Natural killer cell (primary cell): ENCODE measurements at regions not wholly inside any gene's neighbourhood (a gene's known extent, or its start where the extent isn't known, plus 50 kb on each side); places are given as distances from the start of the nearest gene placed in this dataset.

ENCODE experiments used
- ATAC-seq, 3 donors: fragments of 150-1000 bp in 2 of 3; fragments of 200-7000 bp in 1 of 3; cut with Tn5 transposase; 1 replicate in 1 of 3; 2 replicates in 2 of 3; pipeline ENCODE4 v1.10.0; 2021; ENCODE audit warnings: mild to moderate bottlenecking in 2 of 3, moderate library complexity in 2 of 3
- DNase-seq, 2 donors: peaks; one replicate each; pipeline versions ENCODE4 v3.0.0 to v3.0.0-alpha.2; 2013 to 2021; ENCODE audit warnings: mixed read lengths in 1 of 2
- H3K27ac ChIP-seq: one replicate; pipeline ENCODE4 v1.5.1; 2013; ENCODE audit warnings: mild to moderate bottlenecking, low read length
- H3K27me3 ChIP-seq: one replicate; pipeline ENCODE4 v1.6.1; 2013; ENCODE audit warnings: low read length; ENCODE audit not compliant: control insufficient read depth, insufficient read depth
- H3K36me3 ChIP-seq: one replicate; pipeline ENCODE4 v1.6.1; 2013; ENCODE audit warnings: low read length; ENCODE audit not compliant: control insufficient read depth, insufficient read depth
- H3K4me1 ChIP-seq: one replicate; pipeline ENCODE4 v1.6.1; 2013; ENCODE audit warnings: low read length; ENCODE audit not compliant: control insufficient read depth, insufficient read depth
- H3K4me3 ChIP-seq: one replicate; pipeline ENCODE4 v1.5.1; 2013; ENCODE audit warnings: low read length
- H3K9me3 ChIP-seq: one replicate; pipeline ENCODE4 v1.6.1; 2013; ENCODE audit warnings: low read length; ENCODE audit not compliant: control insufficient read depth, insufficient read depth
- H3K27ac Mint-ChIP-seq, 2 donors: one replicate each; pipeline ENCODE4 v1.8.0; 2022; ENCODE audit warnings: mild to moderate bottlenecking in 2 of 2, mixed read lengths in 2 of 2, moderate library complexity in 1 of 2
- H3K27me3 Mint-ChIP-seq, 2 donors: one replicate each; pipeline ENCODE4 v1.8.0; 2022; ENCODE audit warnings: low read depth in 2 of 2, mixed read lengths in 2 of 2
- H3K36me3 Mint-ChIP-seq: one replicate; pipeline ENCODE4 v1.8.0; 2022; ENCODE audit warnings: mixed read lengths
- H3K4me1 Mint-ChIP-seq, 2 donors: one replicate each; pipeline ENCODE4 v1.8.0; 2022; ENCODE audit warnings: mixed read lengths in 2 of 2
- H3K4me3 Mint-ChIP-seq: one replicate; pipeline ENCODE4 v1.8.0; 2022; ENCODE audit warnings: mild to moderate bottlenecking, moderate library complexity, mixed read lengths
- H3K9me3 Mint-ChIP-seq, 2 donors: one replicate each; pipeline ENCODE4 v1.8.0; 2022; ENCODE audit warnings: mixed read lengths in 2 of 2
- WGBS: methylation state at CpG from one replicate; pipeline ENCODE4 v1.1.7; 2013; ENCODE audit warnings: missing lambda C conversion rate; ENCODE audit not compliant: insufficient coverage; 5-methylcytosine and 5-hydroxymethylcytosine counted together
- intact Hi-C: fragments of 100-400 bp; cut with micrococcal nuclease; formaldehyde crosslinking; loops from one replicate; pipeline ENCODE4 v1.14.2; 2022
- TF ChIP-seq, protein P1 (sequence below): fragments of 200-600 bp; IDR thresholded peaks from one replicate; pipeline ENCODE4 v1.8.0; 2022; ENCODE audit warnings: antibody characterized with exemption

DNA sequence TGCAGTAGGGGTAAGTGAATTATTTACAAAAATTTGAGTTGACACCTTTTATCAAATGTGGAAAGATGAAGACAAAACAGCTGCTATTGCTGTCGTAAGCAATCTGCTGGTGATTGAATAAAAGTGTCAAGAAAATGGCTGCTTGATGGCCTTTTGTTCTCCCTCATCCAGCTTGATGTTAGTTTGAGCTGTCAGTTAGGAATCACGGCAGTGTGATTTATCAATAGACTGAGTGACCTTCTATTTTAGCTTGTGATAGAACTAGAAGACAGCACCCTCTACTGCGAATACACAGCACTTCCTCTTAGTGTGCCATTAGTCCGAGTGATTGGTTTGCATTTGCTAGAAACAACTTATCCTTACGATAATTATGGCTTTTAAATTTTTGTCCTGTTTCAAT lies 76.3 kb downstream of the MZT1 start:
- Mint-ChIP-seq H3K36me3 (no peaks in the 10 kb centered on the region), H3K4me3 (no peak overlapping the region), H3K9me3 (no peaks in the 10 kb centered on the region), H3K4me1 (no peaks in the 10 kb centered on the region), H3K27ac (no peak overlapping the region), H3K27me3 (peaks cover 10 to 23% of the 10 kb centered on the region in 2 donors)
- Histone ChIP-seq H3K9me3 (no peaks in the 10 kb centered on the region), H3K27me3 (no peaks in the 10 kb centered on the region), H3K4me3 (no peak overlapping the region), H3K36me3 (no peaks in the 10 kb centered on the region), H3K27ac (no peak overlapping the region), H3K4me1 (no peaks in the 10 kb centered on the region)
- TF ChIP-seq, protein P1, sequence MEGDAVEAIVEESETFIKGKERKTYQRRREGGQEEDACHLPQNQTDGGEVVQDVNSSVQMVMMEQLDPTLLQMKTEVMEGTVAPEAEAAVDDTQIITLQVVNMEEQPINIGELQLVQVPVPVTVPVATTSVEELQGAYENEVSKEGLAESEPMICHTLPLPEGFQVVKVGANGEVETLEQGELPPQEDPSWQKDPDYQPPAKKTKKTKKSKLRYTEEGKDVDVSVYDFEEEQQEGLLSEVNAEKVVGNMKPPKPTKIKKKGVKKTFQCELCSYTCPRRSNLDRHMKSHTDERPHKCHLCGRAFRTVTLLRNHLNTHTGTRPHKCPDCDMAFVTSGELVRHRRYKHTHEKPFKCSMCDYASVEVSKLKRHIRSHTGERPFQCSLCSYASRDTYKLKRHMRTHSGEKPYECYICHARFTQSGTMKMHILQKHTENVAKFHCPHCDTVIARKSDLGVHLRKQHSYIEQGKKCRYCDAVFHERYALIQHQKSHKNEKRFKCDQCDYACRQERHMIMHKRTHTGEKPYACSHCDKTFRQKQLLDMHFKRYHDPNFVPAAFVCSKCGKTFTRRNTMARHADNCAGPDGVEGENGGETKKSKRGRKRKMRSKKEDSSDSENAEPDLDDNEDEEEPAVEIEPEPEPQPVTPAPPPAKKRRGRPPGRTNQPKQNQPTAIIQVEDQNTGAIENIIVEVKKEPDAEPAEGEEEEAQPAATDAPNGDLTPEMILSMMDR = no peak
- ATAC-seq (no peak), DNase-seq (no peak)
- intact Hi-C loops = no loop called here
- WGBS = 40% methylated on average over 5 of the region's 5 CpGs

- TF ChIP-seq, protein P1 = no peak
- Histone ChIP-seq H3K27me3 (no peaks in the 10 kb centered on the region), H3K4me1 (no peaks in the 10 kb centered on the region), H3K4me3 (no peak overlapping the region), H3K9me3 (no peaks in the 10 kb centered on the region), H3K36me3 (no peaks in the 10 kb centered on the region), H3K27ac (no peak overlapping the region)
- WGBS = 81% methylated on average over 2 of the region's 5 CpGs
- no peaks in the 10 kb centered on the region for H3K9me3 Mint-ChIP-seq
- H3K4me1 Mint-ChIP-seq = no peaks in the 10 kb centered on the region
- H3K27me3 Mint-ChIP-seq = peaks cover 10 to 32% of the 10 kb centered on the region in 2 donors
- H3K36me3 Mint-ChIP-seq = no peaks in the 10 kb centered on the region
- ATAC-seq = no peak
- no peak overlapping the region for H3K27ac Mint-ChIP-seq
- H3K4me3 Mint-ChIP-seq = no peak overlapping the region
- DNase-seq = no peak
- intact Hi-C loops = no loop called here
Measured at GRCh38 chr13:72650051-72650700, 77.3 kb downstream of the MZT1 start.

DNA sequence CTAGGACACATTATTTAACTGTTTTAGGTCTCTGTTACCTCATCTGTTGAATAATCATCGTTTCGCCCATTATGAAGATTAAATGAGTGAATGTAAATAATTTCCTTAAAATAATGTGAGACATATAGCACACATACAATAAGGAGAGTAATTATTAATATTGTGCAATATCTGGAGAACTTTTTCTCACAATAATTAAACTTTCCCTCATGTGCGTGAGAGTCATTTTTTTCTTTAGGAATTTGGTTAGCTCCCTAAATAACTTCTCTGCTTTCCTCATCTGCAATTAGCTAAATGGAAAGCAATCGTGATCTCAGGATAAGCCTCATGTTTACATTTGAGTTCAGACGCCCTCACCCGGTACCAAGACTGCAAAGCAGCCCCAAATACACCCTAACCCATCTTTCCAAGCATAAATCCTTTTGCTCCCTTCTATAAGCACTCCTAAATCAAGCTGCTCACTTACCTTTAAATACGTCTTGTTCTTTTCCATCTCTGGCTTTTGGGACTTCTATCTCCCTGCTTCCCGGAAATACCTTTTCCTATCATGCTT lies 78.8 kb downstream of the MZT1 start:
- TF ChIP-seq, protein P1 = no peak
- WGBS = 93% methylated on average over 6 of the region's 8 CpGs
- no peak overlapping the region for H3K4me3 ChIP-seq
- H3K27me3 Mint-ChIP-seq = peaks cover 8 to 28% of the 10 kb centered on the region in 2 donors
- no peak overlapping the region for H3K27ac ChIP-seq
- H3K4me3 Mint-ChIP-seq = no peak overlapping the region
- ATAC-seq (no peak), DNase-seq (no peak)
- no peaks in the 10 kb centered on the region for H3K27me3 ChIP-seq
- no peaks in the 10 kb centered on the region for H3K9me3 Mint-ChIP-seq
- intact Hi-C loops = no loop called here
- H3K9me3 ChIP-seq = no peaks in the 10 kb centered on the region
- no peaks in the 10 kb centered on the region for H3K36me3 Mint-ChIP-seq
- H3K27ac Mint-ChIP-seq = no peak overlapping the region
- no peaks in the 10 kb centered on the region for H3K4me1 ChIP-seq
- no peaks in the 10 kb centered on the region for H3K4me1 Mint-ChIP-seq
- H3K36me3 ChIP-seq = no peaks in the 10 kb centered on the region

DNA sequence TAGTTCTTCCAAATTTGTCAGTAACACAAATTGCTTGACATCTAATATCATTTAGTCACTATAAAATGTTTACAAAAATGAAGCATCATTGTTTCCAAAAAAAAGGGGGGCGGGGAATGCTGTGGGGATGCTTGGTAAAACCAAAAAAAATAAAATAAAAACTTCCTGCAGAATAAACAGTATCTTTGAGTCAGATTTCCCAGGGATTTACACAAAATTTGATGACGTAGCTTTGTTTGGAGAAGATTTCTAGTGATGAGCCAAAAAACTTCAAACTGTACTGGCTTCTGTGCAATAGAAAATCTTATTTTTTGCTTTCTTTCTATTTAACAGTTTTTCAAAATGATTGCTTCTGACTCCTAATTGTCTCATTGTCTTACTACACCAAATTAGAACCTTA lies 80.0 kb downstream of the MZT1 start:
- H3K4me1 ChIP-seq = no peaks in the 10 kb centered on the region
- H3K27me3 ChIP-seq = no peaks in the 10 kb centered on the region
- Mint-ChIP-seq H3K9me3 (no peaks in the 10 kb centered on the region), H3K27ac (no peak overlapping the region), H3K4me1 (no peaks in the 10 kb centered on the region), H3K36me3 (no peaks in the 10 kb centered on the region), H3K27me3 (peaks cover 8 to 25% of the 10 kb centered on the region in 2 donors), H3K4me3 (no peak overlapping the region)
- ATAC-seq = no peak
- no peak overlapping the region for H3K4me3 ChIP-seq
- intact Hi-C loops = no loop called here
- DNase-seq = no peak
- 89% methylated on average over 1 of the region's 2 CpGs for WGBS
- TF ChIP-seq, protein P1 = no peak
- no peaks in the 10 kb centered on the region for H3K9me3 ChIP-seq
- H3K27ac ChIP-seq = no peak overlapping the region
- H3K36me3 ChIP-seq = no peaks in the 10 kb centered on the region
